ENCODE measurements at regions not wholly inside any gene's neighbourhood (a gene's known extent, or its start where the extent isn't known, plus 50 kb on each side); places are given as distances from the start of the nearest gene placed in this dataset.
"Not testable (repeated sequence)": the region's sequence is repeated elsewhere in the genome, so short reads cannot be mapped to it uniquely, and the experiment has no call there.

DNA sequence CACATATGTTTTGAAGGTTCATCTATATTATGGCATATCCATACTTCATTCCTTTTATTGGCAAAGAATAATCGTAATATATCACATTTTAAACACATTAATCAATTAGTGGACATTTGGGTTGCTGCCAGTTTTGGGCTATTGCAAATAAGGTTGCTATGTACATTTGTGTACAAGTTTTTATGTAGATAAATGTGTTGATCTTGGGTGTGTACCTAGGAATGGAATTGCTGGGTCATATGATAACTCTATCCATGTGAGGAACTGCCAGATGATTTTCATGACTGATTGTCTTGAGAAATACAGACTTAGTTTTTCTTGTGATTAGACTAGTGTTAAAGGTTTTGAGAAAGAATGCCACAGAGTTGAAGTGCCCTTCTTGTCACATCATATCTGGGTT is 99.2 kb upstream of the RAB40AL start:
- ATAC-seq (ENCODE audit: low FRiP score) = no peak
- TF ChIP-seq, protein P1, sequence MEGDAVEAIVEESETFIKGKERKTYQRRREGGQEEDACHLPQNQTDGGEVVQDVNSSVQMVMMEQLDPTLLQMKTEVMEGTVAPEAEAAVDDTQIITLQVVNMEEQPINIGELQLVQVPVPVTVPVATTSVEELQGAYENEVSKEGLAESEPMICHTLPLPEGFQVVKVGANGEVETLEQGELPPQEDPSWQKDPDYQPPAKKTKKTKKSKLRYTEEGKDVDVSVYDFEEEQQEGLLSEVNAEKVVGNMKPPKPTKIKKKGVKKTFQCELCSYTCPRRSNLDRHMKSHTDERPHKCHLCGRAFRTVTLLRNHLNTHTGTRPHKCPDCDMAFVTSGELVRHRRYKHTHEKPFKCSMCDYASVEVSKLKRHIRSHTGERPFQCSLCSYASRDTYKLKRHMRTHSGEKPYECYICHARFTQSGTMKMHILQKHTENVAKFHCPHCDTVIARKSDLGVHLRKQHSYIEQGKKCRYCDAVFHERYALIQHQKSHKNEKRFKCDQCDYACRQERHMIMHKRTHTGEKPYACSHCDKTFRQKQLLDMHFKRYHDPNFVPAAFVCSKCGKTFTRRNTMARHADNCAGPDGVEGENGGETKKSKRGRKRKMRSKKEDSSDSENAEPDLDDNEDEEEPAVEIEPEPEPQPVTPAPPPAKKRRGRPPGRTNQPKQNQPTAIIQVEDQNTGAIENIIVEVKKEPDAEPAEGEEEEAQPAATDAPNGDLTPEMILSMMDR (IDR thresholded peaks at IDR 0.05) = no peak
- no peak for DNase-seq (ENCODE audit: low spot score)

DNA sequence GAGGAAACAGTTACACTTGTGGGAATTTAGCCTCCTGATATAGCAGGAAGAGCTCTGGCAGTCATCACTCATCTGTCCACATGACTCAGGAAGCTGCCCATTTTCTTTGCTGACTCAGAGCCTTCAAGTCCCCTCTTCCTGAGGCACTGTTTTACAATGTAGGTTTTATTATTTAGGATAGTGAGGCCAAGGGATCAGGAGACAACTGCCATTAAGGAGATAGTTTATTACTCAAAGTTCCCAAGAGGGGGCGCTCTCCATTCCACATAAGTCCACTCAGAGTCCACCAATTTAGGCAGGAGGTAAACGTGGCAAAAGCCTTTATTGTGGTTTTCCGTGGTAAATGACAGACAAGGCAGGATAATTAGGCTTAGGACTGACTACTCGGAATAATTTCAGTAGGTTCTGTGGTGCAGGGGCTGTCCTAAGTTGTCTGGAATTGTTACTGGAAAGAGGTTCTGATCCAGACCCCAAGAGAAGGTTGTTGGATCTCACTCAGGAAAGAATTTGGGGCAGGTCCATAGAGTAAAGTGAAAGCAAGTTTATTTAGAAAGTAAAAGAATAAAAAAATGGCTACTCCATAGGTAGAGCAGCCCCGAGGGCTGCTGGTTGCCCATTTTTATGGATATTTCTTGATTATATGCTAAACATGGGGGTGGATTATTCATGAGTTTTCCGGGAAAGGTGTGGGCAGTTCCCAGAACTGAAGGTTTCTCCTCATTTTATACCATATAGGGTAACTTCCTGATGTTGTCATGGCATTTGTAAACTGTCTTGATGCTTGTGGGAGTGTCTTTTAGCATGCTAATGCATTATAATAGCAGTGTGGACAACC is 96.0 kb upstream of the RAB40AL start:
- TF ChIP-seq, protein P1 (IDR thresholded peaks at IDR 0.05) = no peak
- no peak for ATAC-seq (ENCODE audit: low FRiP score)
- no peak for DNase-seq (ENCODE audit: low spot score)

DNA sequence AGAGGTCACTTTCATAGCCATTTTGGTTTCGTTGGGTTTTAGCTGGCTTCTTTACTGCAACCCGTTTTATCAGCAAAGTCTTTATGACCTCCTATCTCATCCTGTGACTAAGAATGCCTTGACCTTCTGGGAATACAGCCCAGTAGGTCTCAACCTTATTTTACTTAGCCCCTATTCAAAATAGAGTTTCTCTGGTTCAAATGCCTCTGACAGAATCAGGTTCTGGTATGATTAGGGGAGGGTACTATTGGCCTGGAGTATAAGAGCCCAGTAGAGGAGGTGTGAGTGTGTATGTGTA is 95.4 kb upstream of the RAB40AL start:
- no peak for ATAC-seq (ENCODE audit: low FRiP score)
- TF ChIP-seq, protein P1 (IDR thresholded peaks at IDR 0.05) = no peak
- DNase-seq (ENCODE audit: low spot score) = no peak

DNA sequence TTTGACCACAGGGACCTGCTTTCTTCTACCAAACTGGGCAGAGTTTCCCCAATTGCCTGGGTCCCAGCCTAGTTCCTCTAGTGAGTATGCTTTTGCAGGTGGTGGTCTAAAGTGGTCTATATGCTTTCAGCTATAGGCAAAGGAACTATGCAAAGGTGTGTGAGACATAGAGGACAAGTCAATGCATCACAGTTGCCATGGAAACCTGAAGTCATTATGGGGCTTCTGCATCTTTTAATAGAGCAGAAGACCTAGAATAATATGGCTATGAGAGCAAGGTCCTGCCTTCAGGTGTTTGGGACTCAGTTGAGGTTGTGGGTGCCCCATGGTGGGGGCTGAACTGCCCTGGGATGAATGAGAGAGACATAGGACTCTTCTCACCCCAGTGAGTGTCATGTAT is 92.1 kb upstream of the RAB40AL start:
- ATAC-seq (ENCODE audit: low FRiP score) (no peak), DNase-seq (ENCODE audit: low spot score) (no peak)
- TF ChIP-seq, protein P1 (IDR thresholded peaks at IDR 0.05) = no peak

DNA sequence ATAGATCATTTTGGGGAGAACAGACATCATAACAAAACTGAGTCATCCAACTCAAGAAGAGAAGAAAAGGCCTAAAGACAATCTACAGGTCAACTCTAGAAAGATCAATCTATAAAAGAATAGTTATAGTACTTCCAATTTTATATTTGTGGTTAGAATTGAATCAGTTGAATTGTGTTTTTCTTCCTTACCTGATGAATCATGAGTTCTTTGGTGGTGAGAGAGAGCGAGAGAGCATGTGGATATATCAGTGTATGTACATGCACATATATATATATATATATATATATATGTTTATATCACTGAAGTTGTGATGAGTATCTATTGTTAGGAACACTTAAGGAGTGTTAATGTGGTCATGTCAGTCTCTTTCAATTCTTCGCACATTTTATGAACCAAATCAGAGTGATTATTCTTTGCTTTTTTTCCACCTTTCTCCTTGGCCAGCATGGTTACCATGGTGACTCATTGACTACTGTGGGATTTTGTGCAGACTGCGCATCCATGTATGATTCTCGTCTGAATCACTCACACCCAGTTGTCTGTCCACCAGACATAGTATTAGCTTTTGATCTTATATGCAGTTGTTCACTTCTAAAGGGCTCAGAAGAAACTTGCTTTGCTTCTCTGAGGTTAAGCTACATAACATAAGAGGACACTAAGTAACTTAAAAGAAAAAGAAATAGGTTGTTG is 90.4 kb upstream of the RAB40AL start:
- ATAC-seq (ENCODE audit: low FRiP score) (no peak), DNase-seq (ENCODE audit: low spot score) (no peak)
- TF ChIP-seq, protein P1 (IDR thresholded peaks at IDR 0.05) = no peak

DNA sequence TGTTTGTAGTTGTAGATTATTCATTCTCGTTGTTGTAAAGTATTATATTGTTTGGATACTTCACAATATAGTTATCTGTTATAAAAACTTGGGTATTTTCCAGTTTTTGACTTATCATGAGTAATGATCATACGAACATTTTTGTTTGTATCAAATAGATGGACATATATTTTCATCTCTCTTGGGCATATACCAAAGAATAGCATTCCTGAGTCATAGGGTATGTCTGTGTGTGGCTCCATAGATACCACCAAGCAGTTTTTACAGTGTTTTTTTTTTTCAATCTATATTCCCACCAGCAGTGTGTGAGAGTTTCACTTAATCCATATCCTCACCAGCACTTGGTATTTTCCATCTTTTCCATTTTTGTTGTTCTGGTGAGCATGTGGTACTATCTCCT is 89.7 kb upstream of the RAB40AL start:
- ATAC-seq (ENCODE audit: low FRiP score) (no peak), DNase-seq (ENCODE audit: low spot score) (no peak)
- TF ChIP-seq, protein P1 (IDR thresholded peaks at IDR 0.05) = no peak

DNA sequence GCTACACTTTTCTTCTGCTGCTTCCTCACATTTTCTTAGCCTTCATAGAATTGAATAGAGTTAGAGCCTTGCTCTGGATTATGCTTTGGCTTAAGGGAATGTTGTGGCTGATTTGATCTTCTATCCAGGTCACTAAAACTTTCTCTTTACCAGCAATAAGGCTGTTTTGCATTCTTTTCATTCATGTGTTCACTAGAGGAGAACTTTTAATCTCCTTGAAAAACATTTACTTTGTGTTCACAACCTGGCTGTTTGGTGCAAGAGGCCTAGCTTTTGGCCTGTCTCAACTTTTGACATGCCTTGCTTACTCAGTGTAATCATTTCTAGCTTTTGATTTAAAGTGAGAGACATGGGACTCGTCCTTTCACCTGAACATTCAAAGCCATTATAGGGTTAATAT is 87.7 kb upstream of the RAB40AL start:
- DNase-seq (ENCODE audit: low spot score) (no peak), ATAC-seq (ENCODE audit: low FRiP score) (no peak)
- TF ChIP-seq, protein P1 (IDR thresholded peaks at IDR 0.05) = no peak

DNA sequence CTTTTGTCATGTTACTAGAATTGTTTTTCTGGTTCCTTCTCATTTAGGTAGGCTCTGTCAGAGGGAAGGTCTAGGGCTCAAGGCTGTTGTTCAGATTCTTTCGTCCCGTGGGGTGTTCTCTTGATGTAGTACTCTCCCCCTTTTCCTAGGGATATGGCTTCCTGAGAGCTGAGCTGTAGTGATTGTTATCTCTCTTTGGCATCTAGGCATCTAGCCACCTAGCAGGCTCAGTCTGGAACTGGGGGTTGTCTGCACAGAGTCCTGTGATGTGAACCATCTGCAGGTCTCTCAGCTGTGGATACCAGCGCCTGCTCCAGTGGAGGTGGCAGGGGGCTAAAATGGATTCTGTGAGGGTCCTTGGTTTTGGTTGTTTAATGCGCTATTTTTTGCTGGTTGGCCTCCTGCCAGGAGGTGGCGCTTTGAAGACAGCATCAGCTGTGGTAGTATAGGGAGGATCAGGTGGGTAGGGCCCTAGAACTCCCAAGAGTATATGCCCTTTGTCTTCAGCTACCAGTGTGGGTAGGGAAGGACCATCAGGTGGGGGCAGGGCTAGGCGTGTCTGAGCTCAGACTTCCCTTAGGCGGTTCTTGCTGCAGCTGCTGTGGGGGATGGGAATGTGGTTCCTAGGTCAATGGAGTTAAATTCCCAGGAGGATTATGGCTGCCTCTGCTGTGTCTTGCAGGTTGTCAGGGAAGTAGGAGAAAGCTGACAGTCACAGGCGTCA is 78.1 kb upstream of the RAB40AL start:
- DNase-seq (ENCODE audit: low spot score); ATAC-seq (ENCODE audit: low FRiP score): not testable (repeated sequence)

Measured in omental fat pad (tissue), 3 donors.